NCI-H2081 (cell line): ENCODE measurements at regions not wholly inside any gene's neighbourhood (a gene's known extent, or its start where the extent isn't known, plus 50 kb on each side); places are given as distances from the start of the nearest gene placed in this dataset.
"Not testable (repeated sequence)": the region's sequence is repeated elsewhere in the genome, so short reads cannot be mapped to it uniquely, and the experiment has no call there.

Experiments used
- DNase-seq, 2 experiments: peaks; one replicate each; lab custom pipeline; 2025; lab: John Stamatoyannopoulos, UW

- DNase-seq, result no peak
Measured at GRCh38 chr2:19100570-19100969, 257.9 kb downstream of the OSR1 start.

- DNase-seq, result no peak
Measured at GRCh38 chr2:19099181-19099580, 259.2 kb downstream of the OSR1 start.

GRCh38 chr2:19098467-19099160 lies 259.8 kb downstream of the OSR1 start:
- DNase-seq, result no peak

GRCh38 chr2:19089476-19089875 lies 268.9 kb downstream of the OSR1 start:
- not testable (repeated sequence) for DNase-seq

- no peak for DNase-seq
Measured at GRCh38 chr2:19086231-19086651, 272.2 kb downstream of the OSR1 start.

- DNase-seq, result no peak
Measured at GRCh38 chr2:19078709-19079108, 279.7 kb downstream of the OSR1 start.

GRCh38 chr2:19073522-19073921 lies 284.9 kb downstream of the OSR1 start:
- DNase-seq, result no peak

GRCh38 chr2:19072161-19072560 lies 286.3 kb downstream of the OSR1 start:
- no peak for DNase-seq

- DNase-seq, result no peak
Measured at GRCh38 chr2:19070886-19071285, 287.5 kb downstream of the OSR1 start.

- no peak for DNase-seq
Measured at GRCh38 chr2:19068206-19068605, 290.2 kb downstream of the OSR1 start.

- DNase-seq, result no peak
Measured at GRCh38 chr2:19062370-19062769, 296.1 kb downstream of the OSR1 start.

- no peak for DNase-seq
Measured at GRCh38 chr2:19059076-19059475, 299.3 kb downstream of the OSR1 start.

GRCh38 chr2:19051203-19051831 lies 307.1 kb downstream of the OSR1 start:
- DNase-seq, result no peak

GRCh38 chr2:19050354-19050753 lies 308.1 kb downstream of the OSR1 start:
- no peak for DNase-seq

GRCh38 chr2:19048593-19049266 lies 309.7 kb downstream of the OSR1 start:
- peak; percentile 84 to 91 for DNase-seq

- no peak for DNase-seq
Measured at GRCh38 chr2:19046986-19047780, 311.2 kb downstream of the OSR1 start.

GRCh38 chr2:19045151-19045550 lies 313.3 kb downstream of the OSR1 start:
- no peak for DNase-seq

- DNase-seq, result no peak
Measured at GRCh38 chr2:19043893-19044292, 314.5 kb downstream of the OSR1 start.

- DNase-seq, result peak in 1 of 2 experiments; percentile 21
Measured at GRCh38 chr2:19041434-19042041, 316.9 kb downstream of the OSR1 start.

- no peak for DNase-seq
Measured at GRCh38 chr2:19038071-19039015, 320.1 kb downstream of the OSR1 start.

GRCh38 chr2:19036091-19036490 lies 322.3 kb downstream of the OSR1 start:
- no peak for DNase-seq
